HUDEP-2 (cell line): ENCODE measurements at regions not wholly inside any gene's neighbourhood (a gene's known extent, or its start where the extent isn't known, plus 50 kb on each side); places are given as distances from the start of the nearest gene placed in this dataset.

Experiments used
- DNase-seq, 76 experiments: peaks; one replicate each; lab custom pipeline; 2025; ENCODE audit not compliant: unreplicated experiment in 76 of 76; lab: John Stamatoyannopoulos, UW

- DNase-seq: no peak
Observed at GRCh38 chr2:44825702-44826101, 115.8 kb upstream of the SIX3 start.

- no peak for DNase-seq
Observed at GRCh38 chr2:44826601-44827000, 114.9 kb upstream of the SIX3 start.

GRCh38 chr2:44829771-44830170 is 111.7 kb upstream of the SIX3 start:
- DNase-seq: no peak

GRCh38 chr2:44833171-44834069 is 108.1 kb upstream of the SIX3 start:
- no peak for DNase-seq

GRCh38 chr2:44834656-44835055 is 106.8 kb upstream of the SIX3 start:
- DNase-seq: no peak

GRCh38 chr2:44836174-44836573 is 105.3 kb upstream of the SIX3 start:
- peak in 48 of 76 experiments; percentile 2 to 77 (median 29) for DNase-seq

- DNase-seq: no peak
Observed at GRCh38 chr2:44836916-44837315, 104.6 kb upstream of the SIX3 start.

GRCh38 chr2:44838116-44838790 is 103.2 kb upstream of the SIX3 start:
- no peak for DNase-seq

GRCh38 chr2:44839370-44839769 is 102.1 kb upstream of the SIX3 start:
- no peak for DNase-seq

- no peak for DNase-seq
Observed at GRCh38 chr2:44839771-44840502, 101.6 kb upstream of the SIX3 start.

GRCh38 chr2:44840503-44840850 is 101.0 kb upstream of the SIX3 start:
- no peak for DNase-seq

GRCh38 chr2:44843086-44843485 is 98.4 kb upstream of the SIX3 start:
- DNase-seq: no peak

- no peak for DNase-seq
Observed at GRCh38 chr2:44843641-44844310, 97.7 kb upstream of the SIX3 start.

- DNase-seq: no peak
Observed at GRCh38 chr2:44844651-44845270, 96.7 kb upstream of the SIX3 start.

GRCh38 chr2:44848026-44848425 is 93.5 kb upstream of the SIX3 start:
- DNase-seq: no peak

GRCh38 chr2:44850016-44850415 is 91.5 kb upstream of the SIX3 start:
- DNase-seq: no peak

GRCh38 chr2:44851518-44851917 is 90.0 kb upstream of the SIX3 start:
- no peak for DNase-seq

- no peak for DNase-seq
Observed at GRCh38 chr2:44852594-44852993, 88.9 kb upstream of the SIX3 start.

- DNase-seq: no peak
Observed at GRCh38 chr2:44859337-44859736, 82.2 kb upstream of the SIX3 start.

- DNase-seq: no peak
Observed at GRCh38 chr2:44866152-44866551, 75.3 kb upstream of the SIX3 start.

- no peak for DNase-seq
Observed at GRCh38 chr2:44869761-44870160, 71.7 kb upstream of the SIX3 start.
